OCI-LY7 (cell line): ENCODE measurements at regions not wholly inside any gene's neighbourhood (a gene's known extent, or its start where the extent isn't known, plus 50 kb on each side); places are given as distances from the start of the nearest gene placed in this dataset.

ENCODE experiments used
- CTCF ChIP-seq: fragments of 200-600 bp; sonication (generic); conservative IDR thresholded peaks from 2 replicates; pipeline ENCODE4 v1.5.1; 2014; ENCODE audit warnings: mild to moderate bottlenecking, antibody characterized with exemption, low read length, moderate library complexity, mixed read lengths
- EZH2phosphoT487 ChIP-seq: fragments of 200-600 bp; sonication (generic); IDR thresholded peaks from 2 replicates; pipeline ENCODE4 v1.6.1; 2018; ENCODE audit warnings: low read depth, borderline replicate concordance, mild to moderate bottlenecking, mixed run types, antibody characterized with exemption, low read length, moderate library complexity, mixed read lengths

GRCh38 chr13:99067159-99067985 lies 89.5 kb upstream of the DOCK9 start:
- TF ChIP-seq CTCF = no peak
- no peak for TF ChIP-seq EZH2phosphoT487
